Uterus (tissue), 2 donors: ENCODE measurements at regions not wholly inside any gene's neighbourhood (a gene's known extent, or its start where the extent isn't known, plus 50 kb on each side); places are given as distances from the start of the nearest gene placed in this dataset.
"Not testable (repeated sequence)": the region's sequence is repeated elsewhere in the genome, so short reads cannot be mapped to it uniquely, and the experiment has no call there.

Source experiments
- POLR2A ChIP-seq, 2 donors: fragments of 450-650 bp; IDR thresholded peaks; one replicate each; pipeline ENCODE4 v1.6.1; 2016; ENCODE audit warnings: antibody characterized with exemption in 2 of 2, mild to moderate bottlenecking in 1 of 2, moderate library complexity in 1 of 2
- TF ChIP-seq, protein P1 (sequence below), 4 experiments: fragments of 200-600 bp in 2 of 4; fragments of 450-650 bp in 2 of 4; sonication (generic) in 2 of 4; IDR thresholded peaks; one replicate each; pipeline ENCODE4 v1.5.1; 2016 to 2019; ENCODE audit warnings: antibody characterized with exemption in 4 of 4, mild to moderate bottlenecking in 2 of 4, moderate library complexity in 1 of 4

DNA sequence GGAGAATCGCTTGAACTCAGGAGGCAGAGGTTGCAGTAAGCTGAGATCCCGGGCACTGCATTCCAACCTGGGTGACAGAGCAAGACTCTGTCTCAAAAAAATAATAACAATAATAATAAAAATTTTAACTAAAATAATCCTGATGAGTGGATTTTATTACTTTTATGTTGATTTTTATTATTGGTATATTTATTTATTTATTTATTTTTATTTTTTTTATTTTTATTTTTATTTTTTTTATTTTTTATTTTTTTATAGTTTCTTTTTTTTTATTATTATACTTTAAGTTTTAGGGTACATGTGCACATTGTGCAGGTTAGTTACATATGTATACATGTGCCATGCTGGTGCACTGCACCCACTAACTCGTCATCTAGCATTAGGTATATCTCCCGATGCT is 90.6 kb upstream of the CLNK start:
- TF ChIP-seq, protein P1, sequence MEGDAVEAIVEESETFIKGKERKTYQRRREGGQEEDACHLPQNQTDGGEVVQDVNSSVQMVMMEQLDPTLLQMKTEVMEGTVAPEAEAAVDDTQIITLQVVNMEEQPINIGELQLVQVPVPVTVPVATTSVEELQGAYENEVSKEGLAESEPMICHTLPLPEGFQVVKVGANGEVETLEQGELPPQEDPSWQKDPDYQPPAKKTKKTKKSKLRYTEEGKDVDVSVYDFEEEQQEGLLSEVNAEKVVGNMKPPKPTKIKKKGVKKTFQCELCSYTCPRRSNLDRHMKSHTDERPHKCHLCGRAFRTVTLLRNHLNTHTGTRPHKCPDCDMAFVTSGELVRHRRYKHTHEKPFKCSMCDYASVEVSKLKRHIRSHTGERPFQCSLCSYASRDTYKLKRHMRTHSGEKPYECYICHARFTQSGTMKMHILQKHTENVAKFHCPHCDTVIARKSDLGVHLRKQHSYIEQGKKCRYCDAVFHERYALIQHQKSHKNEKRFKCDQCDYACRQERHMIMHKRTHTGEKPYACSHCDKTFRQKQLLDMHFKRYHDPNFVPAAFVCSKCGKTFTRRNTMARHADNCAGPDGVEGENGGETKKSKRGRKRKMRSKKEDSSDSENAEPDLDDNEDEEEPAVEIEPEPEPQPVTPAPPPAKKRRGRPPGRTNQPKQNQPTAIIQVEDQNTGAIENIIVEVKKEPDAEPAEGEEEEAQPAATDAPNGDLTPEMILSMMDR (IDR thresholded peaks at IDR 0.05), result not testable (repeated sequence)
- not testable (repeated sequence) for TF ChIP-seq POLR2A (IDR thresholded peaks at IDR 0.05)
